GM23338 (cell line): ENCODE measurements at regions not wholly inside any gene's neighbourhood (a gene's known extent, or its start where the extent isn't known, plus 50 kb on each side); places are given as distances from the start of the nearest gene placed in this dataset.

Experiments used
- ATAC-seq: fragments of 200-7000 bp; cut with Tn5 transposase; 3 replicates; pipeline ENCODE4 v1.9.1; 2020
- DNase-seq: peaks from one replicate; pipeline ENCODE4 v3.0.0-alpha.2; 2015; ENCODE audit warnings: low spot score
- H2AFZ ChIP-seq: fragments of 200-600 bp; sonication (generic); 2 replicates; pipeline ENCODE4 v1.8.0; 2016; ENCODE audit warnings: antibody characterized with exemption, mild to moderate bottlenecking, moderate library complexity
- H3F3A ChIP-seq: fragments of 200-600 bp; sonication (generic); replicated peaks from 2 replicates; pipeline ENCODE4 v1.8.0; 2017; ENCODE audit warnings: antibody characterized with exemption, mixed run types, low read depth
- H3K27ac ChIP-seq: fragments of 200-600 bp; sonication (generic); 2 replicates; pipeline ENCODE4 v1.6.1; 2016; ENCODE audit warnings: low read depth
- H3K27me3 ChIP-seq: fragments of 200-600 bp; sonication (generic); 2 replicates; pipeline ENCODE4 v1.8.0; 2016; ENCODE audit warnings: mild to moderate bottlenecking, mixed run types, moderate library complexity; ENCODE audit not compliant: insufficient read depth
- H3K36me3 ChIP-seq: fragments of 200-600 bp; sonication (generic); 2 replicates; pipeline ENCODE4 v1.8.0; 2016; ENCODE audit warnings: mild to moderate bottlenecking; ENCODE audit not compliant: insufficient read depth
- H3K4me1 ChIP-seq: fragments of 200-600 bp; sonication (generic); 2 replicates; pipeline ENCODE4 v1.8.0; 2016; ENCODE audit warnings: mild to moderate bottlenecking, moderate library complexity; ENCODE audit not compliant: insufficient read depth
- H3K4me2 ChIP-seq: fragments of 200-600 bp; sonication (generic); 2 replicates; pipeline ENCODE4 v1.7.1; 2017; ENCODE audit warnings: mixed run types
- H3K4me3 ChIP-seq: fragments of 200-600 bp; sonication (generic); 2 replicates; pipeline ENCODE4 v1.6.1; 2016; ENCODE audit warnings: mixed run types
- H3K79me2 ChIP-seq: fragments of 200-600 bp; sonication (generic); replicated peaks from 2 replicates; pipeline ENCODE4 v1.8.0; 2017; ENCODE audit warnings: mild to moderate bottlenecking; ENCODE audit not compliant: insufficient read depth
- H3K9me2 ChIP-seq: fragments of 200-600 bp; sonication (generic); 2 replicates; pipeline ENCODE4 v1.8.0; 2017; ENCODE audit not compliant: insufficient read depth
- H4K20me1 ChIP-seq: fragments of 200-600 bp; sonication (generic); replicated peaks from 2 replicates; pipeline ENCODE4 v1.8.0; 2017; ENCODE audit warnings: mild to moderate bottlenecking; ENCODE audit not compliant: insufficient read depth
- H3K27ac Mint-ChIP-seq: 2 replicates; pipeline ENCODE4 v1.8.0; 2020; ENCODE audit warnings: inconsistent platforms, mild to moderate bottlenecking, moderate library complexity, mixed read lengths
- H3K27me3 Mint-ChIP-seq: 3 replicates; pipeline ENCODE4 v1.8.0; 2022; ENCODE audit warnings: low read depth, mild to moderate bottlenecking, moderate library complexity, mixed read lengths, inconsistent platforms; ENCODE audit not compliant: insufficient read depth, poor library complexity
- H3K36me3 Mint-ChIP-seq: 3 replicates; pipeline ENCODE4 v1.8.0; 2021; ENCODE audit warnings: low read depth, mild to moderate bottlenecking, inconsistent platforms, moderate library complexity, mixed read lengths
- H3K4me1 Mint-ChIP-seq: 3 replicates; pipeline ENCODE4 v1.8.0; 2020; ENCODE audit warnings: mild to moderate bottlenecking, inconsistent platforms, mixed read lengths
- H3K4me3 Mint-ChIP-seq: 3 replicates; pipeline ENCODE4 v1.8.0; 2021; ENCODE audit warnings: moderate library complexity, mild to moderate bottlenecking, inconsistent platforms, mixed read lengths
- H3K9me3 Mint-ChIP-seq: 3 replicates; pipeline ENCODE4 v1.8.0; 2020; ENCODE audit warnings: moderate library complexity, mild to moderate bottlenecking, inconsistent platforms, mixed read lengths
- CREB1 ChIP-seq: fragments of 250-450 bp; sonication (Bioruptor Pico); IDR thresholded peaks from 2 replicates; pipeline ENCODE4 v1.5.0; 2020; ENCODE audit warnings: low read depth, mild to moderate bottlenecking, moderate library complexity
- EZH2 ChIP-seq: fragments of 200-600 bp; sonication (generic); IDR thresholded peaks from one replicate; pipeline ENCODE4 v1.8.0; 2017; ENCODE audit warnings: antibody characterized with exemption, mild to moderate bottlenecking, low read depth; ENCODE audit not compliant: unreplicated experiment
- EZH2phosphoT487 ChIP-seq: fragments of 200-600 bp; sonication (generic); IDR thresholded peaks from one replicate; pipeline ENCODE4 v1.8.1; 2018; ENCODE audit warnings: antibody characterized with exemption; ENCODE audit not compliant: unreplicated experiment
- JUNB ChIP-seq: IDR thresholded peaks from one replicate; pipeline ENCODE4 v1.6.1; 2016; ENCODE audit warnings: antibody characterized with exemption; ENCODE audit not compliant: unreplicated experiment
- NANOG ChIP-seq: IDR thresholded peaks from 2 replicates; pipeline ENCODE4 v1.6.1; 2016; ENCODE audit warnings: antibody characterized with exemption, borderline replicate concordance
- POLR2AphosphoS5 ChIP-seq: IDR thresholded peaks from 2 replicates; pipeline ENCODE4 v1.6.1; 2016; ENCODE audit warnings: antibody characterized with exemption, low read depth
- REST ChIP-seq: IDR thresholded peaks from one replicate; pipeline ENCODE4 v1.6.1; 2018; ENCODE audit warnings: antibody characterized with exemption; ENCODE audit not compliant: unreplicated experiment
- STAT1 ChIP-seq: IDR thresholded peaks from one replicate; pipeline ENCODE4 v1.6.1; 2016; ENCODE audit warnings: antibody characterized with exemption; ENCODE audit not compliant: unreplicated experiment
- ZNF114 ChIP-seq: fragments of 250-450 bp; sonication (Bioruptor Pico); IDR thresholded peaks from 2 replicates; pipeline ENCODE4 v1.5.0; 2020; ENCODE audit warnings: mild to moderate bottlenecking, moderate library complexity
- ZNF331 ChIP-seq: fragments of 250-450 bp; sonication (Bioruptor Pico); IDR thresholded peaks from 2 replicates; pipeline ENCODE4 v1.5.0; 2020; ENCODE audit warnings: low read depth, mild to moderate bottlenecking, moderate library complexity
- TF ChIP-seq, protein P1 (sequence below), 2 experiments: fragments of 200-600 bp in 1 of 2; sonication (generic) in 1 of 2; conservative IDR thresholded peaks; 2 replicates each; pipeline versions ENCODE4 v1.5.1 to v1.6.1; 2016 to 2017; ENCODE audit warnings: antibody characterized with exemption in 2 of 2, low read depth in 2 of 2, mild to moderate bottlenecking in 2 of 2, moderate library complexity in 1 of 2
- TF ChIP-seq, protein P2 (sequence below): fragments of 250-450 bp; sonication (Bioruptor Pico); IDR thresholded peaks from 2 replicates; pipeline ENCODE4 v1.5.0; 2020; ENCODE audit warnings: mild to moderate bottlenecking, moderate library complexity

DNA sequence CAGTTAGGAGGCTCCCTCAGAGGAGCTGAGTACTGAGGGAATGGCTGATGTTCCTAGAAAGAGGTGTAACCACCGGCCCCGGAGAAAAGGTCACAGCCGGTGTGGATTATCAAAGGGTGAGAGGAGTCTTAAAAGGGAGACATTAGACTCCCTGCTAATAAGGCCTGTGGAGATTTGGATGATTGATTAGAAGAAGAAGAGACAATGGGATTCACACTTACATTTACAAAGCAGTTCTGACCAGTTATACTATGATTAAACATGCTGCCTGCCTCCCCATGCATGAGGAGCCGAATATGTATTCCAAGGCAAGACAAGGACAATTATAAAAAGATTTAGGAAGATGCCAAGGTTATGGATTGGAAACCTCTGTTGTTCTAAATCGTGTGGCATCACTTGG is 302.4 kb downstream of the SLC4A3 start (continued):
- TF ChIP-seq JUNB (no peak), STAT1 (no peak), CREB1 (CRISPR knock-in tag) (no peak), POLR2AphosphoS5 (no peak)

GRCh38 chr2:219939647-219940046 is 312.2 kb downstream of the SLC4A3 start:
- H3K9me3 Mint-ChIP-seq = no peaks in the 10 kb centered on the region; the same call in 2 of the 3 replicates
- Histone ChIP-seq H3K4me3 (no peak overlapping the region), H4K20me1 (no peaks in the 10 kb centered on the region), H3K27me3 (no peaks in the 10 kb centered on the region), H3K27ac (no peak overlapping the region), H3K79me2 (no peaks in the 10 kb centered on the region), H3K36me3 (no peaks in the 10 kb centered on the region), H2AFZ (no peak overlapping the region), H3K4me1 (no peaks in the 10 kb centered on the region), H3K9me2 (no peaks in the 10 kb centered on the region), H3K4me2 (no peak overlapping the region), H3F3A (no peaks in the 10 kb centered on the region)
- ATAC-seq (no peak), DNase-seq (no peak)
- H3K4me1 Mint-ChIP-seq = no peaks in the 10 kb centered on the region
- no peak overlapping the region for H3K4me3 Mint-ChIP-seq
- H3K27me3 Mint-ChIP-seq = no peaks in the 10 kb centered on the region
- H3K27ac Mint-ChIP-seq = no peak overlapping the region
- TF ChIP-seq CREB1 (CRISPR knock-in tag) = no peak
- TF ChIP-seq EZH2 = no peak
- no peak for TF ChIP-seq REST
- TF ChIP-seq POLR2AphosphoS5 = no peak
- no peak for TF ChIP-seq ZNF331
- TF ChIP-seq ZNF114 (CRISPR knock-in tag) = no peak
- TF ChIP-seq, protein P1, sequence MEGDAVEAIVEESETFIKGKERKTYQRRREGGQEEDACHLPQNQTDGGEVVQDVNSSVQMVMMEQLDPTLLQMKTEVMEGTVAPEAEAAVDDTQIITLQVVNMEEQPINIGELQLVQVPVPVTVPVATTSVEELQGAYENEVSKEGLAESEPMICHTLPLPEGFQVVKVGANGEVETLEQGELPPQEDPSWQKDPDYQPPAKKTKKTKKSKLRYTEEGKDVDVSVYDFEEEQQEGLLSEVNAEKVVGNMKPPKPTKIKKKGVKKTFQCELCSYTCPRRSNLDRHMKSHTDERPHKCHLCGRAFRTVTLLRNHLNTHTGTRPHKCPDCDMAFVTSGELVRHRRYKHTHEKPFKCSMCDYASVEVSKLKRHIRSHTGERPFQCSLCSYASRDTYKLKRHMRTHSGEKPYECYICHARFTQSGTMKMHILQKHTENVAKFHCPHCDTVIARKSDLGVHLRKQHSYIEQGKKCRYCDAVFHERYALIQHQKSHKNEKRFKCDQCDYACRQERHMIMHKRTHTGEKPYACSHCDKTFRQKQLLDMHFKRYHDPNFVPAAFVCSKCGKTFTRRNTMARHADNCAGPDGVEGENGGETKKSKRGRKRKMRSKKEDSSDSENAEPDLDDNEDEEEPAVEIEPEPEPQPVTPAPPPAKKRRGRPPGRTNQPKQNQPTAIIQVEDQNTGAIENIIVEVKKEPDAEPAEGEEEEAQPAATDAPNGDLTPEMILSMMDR (conservative IDR thresholded peaks at IDR 0.05; ENCODE audit: low read depth in 2 of 2) = no peak
- no peak for TF ChIP-seq STAT1
- TF ChIP-seq, protein P2, sequence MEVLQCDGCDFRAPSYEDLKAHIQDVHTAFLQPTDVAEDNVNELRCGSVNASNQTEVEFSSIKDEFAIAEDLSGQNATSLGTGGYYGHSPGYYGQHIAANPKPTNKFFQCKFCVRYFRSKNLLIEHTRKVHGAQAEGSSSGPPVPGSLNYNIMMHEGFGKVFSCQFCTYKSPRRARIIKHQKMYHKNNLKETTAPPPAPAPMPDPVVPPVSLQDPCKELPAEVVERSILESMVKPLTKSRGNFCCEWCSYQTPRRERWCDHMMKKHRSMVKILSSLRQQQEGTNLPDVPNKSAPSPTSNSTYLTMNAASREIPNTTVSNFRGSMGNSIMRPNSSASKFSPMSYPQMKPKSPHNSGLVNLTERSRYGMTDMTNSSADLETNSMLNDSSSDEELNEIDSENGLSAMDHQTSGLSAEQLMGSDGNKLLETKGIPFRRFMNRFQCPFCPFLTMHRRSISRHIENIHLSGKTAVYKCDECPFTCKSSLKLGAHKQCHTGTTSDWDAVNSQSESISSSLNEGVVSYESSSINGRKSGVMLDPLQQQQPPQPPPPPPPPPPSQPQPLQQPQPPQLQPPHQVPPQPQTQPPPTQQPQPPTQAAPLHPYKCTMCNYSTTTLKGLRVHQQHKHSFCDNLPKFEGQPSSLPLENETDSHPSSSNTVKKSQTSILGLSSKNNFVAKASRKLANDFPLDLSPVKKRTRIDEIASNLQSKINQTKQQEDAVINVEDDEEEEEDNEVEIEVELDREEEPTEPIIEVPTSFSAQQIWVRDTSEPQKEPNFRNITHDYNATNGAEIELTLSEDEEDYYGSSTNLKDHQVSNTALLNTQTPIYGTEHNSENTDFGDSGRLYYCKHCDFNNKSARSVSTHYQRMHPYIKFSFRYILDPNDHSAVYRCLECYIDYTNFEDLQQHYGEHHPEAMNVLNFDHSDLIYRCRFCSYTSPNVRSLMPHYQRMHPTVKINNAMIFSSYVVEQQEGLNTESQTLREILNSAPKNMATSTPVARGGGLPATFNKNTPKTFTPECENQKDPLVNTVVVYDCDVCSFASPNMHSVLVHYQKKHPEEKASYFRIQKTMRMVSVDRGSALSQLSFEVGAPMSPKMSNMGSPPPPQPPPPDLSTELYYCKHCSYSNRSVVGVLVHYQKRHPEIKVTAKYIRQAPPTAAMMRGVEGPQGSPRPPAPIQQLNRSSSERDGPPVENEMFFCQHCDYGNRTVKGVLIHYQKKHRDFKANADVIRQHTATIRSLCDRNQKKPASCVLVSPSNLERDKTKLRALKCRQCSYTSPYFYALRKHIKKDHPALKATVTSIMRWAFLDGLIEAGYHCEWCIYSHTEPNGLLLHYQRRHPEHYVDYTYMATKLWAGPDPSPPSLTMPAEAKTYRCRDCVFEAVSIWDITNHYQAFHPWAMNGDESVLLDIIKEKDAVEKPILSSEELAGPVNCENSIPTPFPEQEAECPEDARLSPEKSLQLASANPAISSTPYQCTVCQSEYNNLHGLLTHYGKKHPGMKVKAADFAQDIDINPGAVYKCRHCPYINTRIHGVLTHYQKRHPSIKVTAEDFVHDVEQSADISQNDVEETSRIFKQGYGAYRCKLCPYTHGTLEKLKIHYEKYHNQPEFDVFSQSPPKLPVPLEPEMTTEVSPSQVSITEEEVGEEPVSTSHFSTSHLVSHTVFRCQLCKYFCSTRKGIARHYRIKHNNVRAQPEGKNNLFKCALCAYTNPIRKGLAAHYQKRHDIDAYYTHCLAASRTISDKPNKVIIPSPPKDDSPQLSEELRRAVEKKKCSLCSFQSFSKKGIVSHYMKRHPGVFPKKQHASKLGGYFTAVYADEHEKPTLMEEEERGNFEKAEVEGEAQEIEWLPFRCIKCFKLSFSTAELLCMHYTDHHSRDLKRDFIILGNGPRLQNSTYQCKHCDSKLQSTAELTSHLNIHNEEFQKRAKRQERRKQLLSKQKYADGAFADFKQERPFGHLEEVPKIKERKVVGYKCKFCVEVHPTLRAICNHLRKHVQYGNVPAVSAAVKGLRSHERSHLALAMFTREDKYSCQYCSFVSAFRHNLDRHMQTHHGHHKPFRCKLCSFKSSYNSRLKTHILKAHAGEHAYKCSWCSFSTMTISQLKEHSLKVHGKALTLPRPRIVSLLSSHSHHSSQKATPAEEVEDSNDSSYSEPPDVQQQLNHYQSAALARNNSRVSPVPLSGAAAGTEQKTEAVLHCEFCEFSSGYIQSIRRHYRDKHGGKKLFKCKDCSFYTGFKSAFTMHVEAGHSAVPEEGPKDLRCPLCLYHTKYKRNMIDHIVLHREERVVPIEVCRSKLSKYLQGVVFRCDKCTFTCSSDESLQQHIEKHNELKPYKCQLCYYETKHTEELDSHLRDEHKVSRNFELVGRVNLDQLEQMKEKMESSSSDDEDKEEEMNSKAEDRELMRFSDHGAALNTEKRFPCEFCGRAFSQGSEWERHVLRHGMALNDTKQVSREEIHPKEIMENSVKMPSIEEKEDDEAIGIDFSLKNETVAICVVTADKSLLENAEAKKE = no peak
- TF ChIP-seq NANOG = no peak
- no peak for TF ChIP-seq JUNB
- TF ChIP-seq EZH2phosphoT487 = no peak
- H3K36me3 Mint-ChIP-seq = no peaks in the 10 kb centered on the region
